ENCODE measurements at regions not wholly inside any gene's neighbourhood (a gene's known extent, or its start where the extent isn't known, plus 50 kb on each side); places are given as distances from the start of the nearest gene placed in this dataset.

GRCh38 chrX:7500386-7500785 lies 342.6 kb upstream of the VCX start:
- no peaks in the 10 kb centered on the region for H3K4me1 ChIP-seq (ENCODE audit: control insufficient read depth in 2 of 2, insufficient read depth in 2 of 2, low read length in 2 of 2)
- H3K9me3 Mint-ChIP-seq (ENCODE audit: insufficient read depth): no peaks in the 10 kb centered on the region
- H2AFZ ChIP-seq (ENCODE audit: insufficient read depth, low read depth, low read length, poor library complexity, severe bottlenecking): no peak overlapping the region
- H3K36me3 ChIP-seq (replicated peaks in 1 of 2; ENCODE audit: control extremely low read depth in 1 of 2, control insufficient read depth in 1 of 2, extremely low read depth in 1 of 2, insufficient read depth in 2 of 2, low read length in 1 of 2): no peaks in the 10 kb centered on the region
- H3K27me3 Mint-ChIP-seq: no peaks in the 10 kb centered on the region
- no peaks in the 10 kb centered on the region for H3K79me2 ChIP-seq (ENCODE audit: control insufficient read depth, insufficient read depth, low read length)
- no peaks in the 10 kb centered on the region for H3K27me3 ChIP-seq (replicated peaks in 1 of 4; ENCODE audit: control extremely low read depth in 1 of 4, control insufficient read depth in 3 of 4, insufficient read depth in 4 of 4, low read length in 3 of 4)
- no peaks in the 10 kb centered on the region for H4K20me1 ChIP-seq (ENCODE audit: control insufficient read depth, insufficient read depth, low read length, poor library complexity, severe bottlenecking)
- no peak overlapping the region for H3K4me2 ChIP-seq (replicated peaks; ENCODE audit: low read depth, low read length, poor library complexity, severe bottlenecking)
- CTCF ChIA-PET: no interaction called here
- no peak overlapping the region for H3K9ac ChIP-seq (ENCODE audit: low read length)
- TF ChIP-seq CTCF (IDR thresholded peaks at IDR 0.05): no peak
- no peak for TF ChIP-seq EZH2 (IDR thresholded peaks at IDR 0.05; ENCODE audit: borderline replicate concordance, insufficient read depth, low read depth, low read length, poor library complexity, severe bottlenecking)
- intact Hi-C loops (cut with micrococcal nuclease): no loop called here
- ATAC-seq (ENCODE audit: low read depth) (no peak), DNase-seq (no peak)
- H3K4me3 Mint-ChIP-seq: no peak overlapping the region
- H3K4me1 Mint-ChIP-seq: no peaks in the 10 kb centered on the region
- no peaks in the 10 kb centered on the region for H3K9me3 ChIP-seq (ENCODE audit: control extremely low read depth in 1 of 3, control insufficient read depth in 2 of 3, insufficient read depth in 1 of 3, low read length in 2 of 3)
- no peak overlapping the region for H3K27ac Mint-ChIP-seq
- no peak overlapping the region for H3K4me3 ChIP-seq (ENCODE audit: control extremely low read depth in 1 of 5, extremely low read depth in 1 of 5, insufficient read depth in 1 of 5, low read depth in 2 of 5, low read length in 4 of 5)
- POLR2A ChIA-PET: no interaction called here
- WGBS (ENCODE audit: insufficient coverage): 83% methylated on average over 1 of the region's 3 CpGs
- no peak overlapping the region for H3K27ac ChIP-seq (ENCODE audit: low read length in 2 of 2)

DNA sequence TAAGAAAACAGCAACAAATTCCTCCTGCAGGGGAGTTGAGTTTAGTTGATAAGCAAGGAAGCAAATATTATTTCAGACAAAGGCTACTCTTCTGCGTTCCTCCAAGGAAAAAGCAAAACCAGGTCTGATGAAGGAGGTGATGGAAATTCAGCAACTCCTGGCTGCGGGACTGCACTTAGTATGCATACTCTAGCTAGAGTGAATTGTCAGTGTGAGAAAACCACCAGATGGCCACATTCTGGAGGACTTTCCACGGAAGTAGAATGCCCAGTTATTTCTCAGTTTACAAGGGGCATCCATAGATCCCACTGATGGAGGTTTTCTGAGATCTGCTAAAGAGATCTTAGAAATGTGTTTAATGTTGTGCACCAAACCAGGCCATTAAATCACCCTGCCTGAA lies 338.6 kb upstream of the PUDP start:
- WGBS (ENCODE audit: insufficient coverage): 86% methylated on average over 1 of the region's 3 CpGs
- Mint-ChIP-seq H3K9me3 (ENCODE audit: insufficient read depth) (no peaks in the 10 kb centered on the region), H3K4me1 (no peaks in the 10 kb centered on the region), H3K4me3 (no peak overlapping the region), H3K27ac (no peak overlapping the region), H3K27me3 (no peaks in the 10 kb centered on the region)
- intact Hi-C loops (cut with micrococcal nuclease): no loop called here
- no peak for DNase-seq
- no peaks in the 10 kb centered on the region for H3K9me3 ChIP-seq (ENCODE audit: control extremely low read depth in 1 of 3, control insufficient read depth in 2 of 3, insufficient read depth in 1 of 3, low read length in 2 of 3)
- H3K4me3 ChIP-seq (ENCODE audit: control extremely low read depth in 1 of 5, extremely low read depth in 1 of 5, insufficient read depth in 1 of 5, low read depth in 2 of 5, low read length in 4 of 5): no peak overlapping the region
- ChIA-PET POLR2A (no interaction called here), CTCF (no interaction called here)
- no peaks in the 10 kb centered on the region for H3K79me2 ChIP-seq (ENCODE audit: control insufficient read depth, insufficient read depth, low read length)
- H2AFZ ChIP-seq (ENCODE audit: insufficient read depth, low read depth, low read length, poor library complexity, severe bottlenecking): no peak overlapping the region
- H3K36me3 ChIP-seq (replicated peaks in 1 of 2; ENCODE audit: control extremely low read depth in 1 of 2, control insufficient read depth in 1 of 2, extremely low read depth in 1 of 2, insufficient read depth in 2 of 2, low read length in 1 of 2): no peaks in the 10 kb centered on the region
- no peaks in the 10 kb centered on the region for H3K4me1 ChIP-seq (ENCODE audit: control insufficient read depth in 2 of 2, insufficient read depth in 2 of 2, low read length in 2 of 2)
- no peak for ATAC-seq (ENCODE audit: low read depth)
- TF ChIP-seq EZH2 (IDR thresholded peaks at IDR 0.05; ENCODE audit: borderline replicate concordance, insufficient read depth, low read depth, low read length, poor library complexity, severe bottlenecking) (no peak), CTCF (IDR thresholded peaks at IDR 0.05) (no peak)
- H3K9ac ChIP-seq (ENCODE audit: low read length): no peak overlapping the region
- no peaks in the 10 kb centered on the region for H3K27me3 ChIP-seq (replicated peaks in 1 of 4; ENCODE audit: control extremely low read depth in 1 of 4, control insufficient read depth in 3 of 4, insufficient read depth in 4 of 4, low read length in 3 of 4)
- no peak overlapping the region for H3K27ac ChIP-seq (ENCODE audit: low read length in 2 of 2)
- H4K20me1 ChIP-seq (ENCODE audit: control insufficient read depth, insufficient read depth, low read length, poor library complexity, severe bottlenecking): no peaks in the 10 kb centered on the region
- H3K4me2 ChIP-seq (replicated peaks; ENCODE audit: low read depth, low read length, poor library complexity, severe bottlenecking): no peak overlapping the region

Measured in B cell (primary cell).